ENCODE measurements at regions not wholly inside any gene's neighbourhood (a gene's known extent, or its start where the extent isn't known, plus 50 kb on each side); places are given as distances from the start of the nearest gene placed in this dataset.

DNA sequence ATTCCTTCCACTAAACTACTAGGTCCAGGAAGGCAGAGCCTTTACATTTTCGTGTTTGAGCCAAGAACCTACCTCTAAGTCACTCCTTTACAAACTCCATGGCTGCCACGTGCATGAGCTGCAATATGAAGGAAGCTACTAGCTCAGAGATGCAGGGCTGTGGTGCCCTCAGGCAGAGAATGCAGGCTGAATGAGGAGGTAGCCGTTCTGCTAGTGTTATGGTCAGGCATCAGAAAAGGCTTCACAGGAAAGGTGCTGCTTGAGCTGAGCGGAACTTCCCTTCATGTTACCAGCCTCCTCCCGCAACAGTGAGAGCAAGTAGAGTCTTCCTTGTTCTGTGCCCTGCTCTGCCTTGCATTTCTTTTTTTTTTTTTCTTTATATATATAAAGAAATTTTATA is 148.3 kb upstream of the PACRGL start:
- intact Hi-C loops (cut with DNase I): no loop called here
- Histone ChIP-seq H3K36me3 (no peaks in the 10 kb centered on the region), H3K27ac (no peak overlapping the region), H3K4me3 (no peak overlapping the region), H3K9me3 (no peaks in the 10 kb centered on the region), H3K4me1 (no peaks in the 10 kb centered on the region), H3K27me3 (no peaks in the 10 kb centered on the region)
- TF ChIP-seq POLR2A (IDR thresholded peaks at IDR 0.05) (no peak), CTCF (IDR thresholded peaks at IDR 0.05) (no peak)
- 63 to 67% methylated on average over 5 of the region's 5 CpGs for WGBS, 2 donors
- no peak for DNase-seq

GRCh38 chr4:20554134-20554533 is 146.1 kb upstream of the PACRGL start:
- intact Hi-C loops (cut with DNase I): no loop called here
- no peak for DNase-seq
- Histone ChIP-seq H3K27me3 (no peaks in the 10 kb centered on the region), H3K9me3 (no peaks in the 10 kb centered on the region), H3K4me3 (no peak overlapping the region), H3K4me1 (no peaks in the 10 kb centered on the region), H3K36me3 (no peaks in the 10 kb centered on the region), H3K27ac (no peak overlapping the region)
- 36 to 61% methylated on average over 2 of the region's 2 CpGs for WGBS, 2 donors
- TF ChIP-seq CTCF (IDR thresholded peaks at IDR 0.05) (no peak), POLR2A (IDR thresholded peaks at IDR 0.05) (no peak)

DNA sequence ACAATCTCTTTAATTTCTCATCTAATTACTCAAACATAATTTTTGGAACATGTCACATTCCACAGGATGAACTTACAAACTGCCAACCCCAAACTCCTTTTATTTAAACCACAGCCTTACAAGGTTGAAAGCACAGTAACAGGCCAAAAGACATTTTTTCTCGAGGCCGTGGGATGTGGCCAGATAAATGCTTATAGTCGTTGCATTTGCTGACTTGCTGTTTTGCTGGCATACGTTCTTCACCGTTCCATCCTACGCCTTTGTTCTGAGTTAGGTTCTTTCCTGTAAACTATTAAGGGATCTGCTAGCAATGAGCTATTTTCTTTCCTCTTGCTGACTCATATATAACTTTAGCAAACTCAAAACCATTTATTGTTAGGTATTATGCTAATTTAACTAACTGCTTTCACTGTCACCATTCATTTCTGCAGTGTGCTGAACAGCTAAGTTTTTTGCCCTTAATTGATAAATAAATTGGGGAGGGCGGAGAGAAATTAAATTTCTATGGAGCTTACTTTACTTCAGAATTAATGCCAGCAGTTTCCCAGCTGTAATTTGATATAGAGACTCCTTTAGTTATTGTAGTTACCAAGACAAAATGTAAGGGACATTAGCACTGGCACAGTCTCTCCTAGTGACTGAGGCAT is 135.1 kb upstream of the PACRGL start:
- H3K27ac ChIP-seq: no peak overlapping the region
- no peaks in the 10 kb centered on the region for H3K36me3 ChIP-seq
- no peaks in the 10 kb centered on the region for H3K9me3 ChIP-seq
- H3K4me3 ChIP-seq: no peak overlapping the region
- no peaks in the 10 kb centered on the region for H3K4me1 ChIP-seq
- TF ChIP-seq POLR2A (IDR thresholded peaks at IDR 0.05): no peak
- TF ChIP-seq CTCF (IDR thresholded peaks at IDR 0.05): no peak
- intact Hi-C loops (cut with DNase I): no loop called here
- no peak for DNase-seq
- WGBS, 2 donors: 32 to 39% methylated on average over 7 of the region's 7 CpGs
- no peaks in the 10 kb centered on the region for H3K27me3 ChIP-seq

GRCh38 chr4:20570981-20571715 is 129.1 kb upstream of the PACRGL start:
- DNase-seq: no peak
- Histone ChIP-seq H3K9me3 (no peaks in the 10 kb centered on the region), H3K27me3 (no peaks in the 10 kb centered on the region), H3K4me3 (no peak overlapping the region), H3K4me1 (no peaks in the 10 kb centered on the region), H3K36me3 (no peaks in the 10 kb centered on the region), H3K27ac (no peak overlapping the region)
- 84 to 89% methylated on average over 2 of the region's 2 CpGs for WGBS, 2 donors
- TF ChIP-seq CTCF (IDR thresholded peaks at IDR 0.05) (no peak), POLR2A (IDR thresholded peaks at IDR 0.05) (no peak)
- intact Hi-C loops (cut with DNase I): no loop called here

- Histone ChIP-seq H3K4me1 (no peaks in the 10 kb centered on the region), H3K27ac (no peak overlapping the region), H3K27me3 (no peaks in the 10 kb centered on the region), H3K4me3 (no peak overlapping the region), H3K36me3 (no peaks in the 10 kb centered on the region), H3K9me3 (no peaks in the 10 kb centered on the region)
- TF ChIP-seq POLR2A (IDR thresholded peaks at IDR 0.05) (no peak), CTCF (IDR thresholded peaks at IDR 0.05) (no peak)
- DNase-seq: no peak
- intact Hi-C loops (cut with DNase I): no loop called here
- 73 to 84% methylated on average over 8 of the region's 8 CpGs for WGBS, 2 donors
Observed at GRCh38 chr4:20572976-20573375, 127.3 kb upstream of the PACRGL start.
